Uterus (tissue), 2 donors: ENCODE measurements at regions not wholly inside any gene's neighbourhood (a gene's known extent, or its start where the extent isn't known, plus 50 kb on each side); places are given as distances from the start of the nearest gene placed in this dataset.
"Not testable (repeated sequence)": the region's sequence is repeated elsewhere in the genome, so short reads cannot be mapped to it uniquely, and the experiment has no call there.

ENCODE experiments used
- CTCF ChIP-seq, 4 experiments: fragments of 200-600 bp in 2 of 4; fragments of 450-650 bp in 2 of 4; sonication (generic) in 2 of 4; IDR thresholded peaks; one replicate each; pipeline ENCODE4 v1.5.1; 2016 to 2019; ENCODE audit warnings: antibody characterized with exemption in 4 of 4, mild to moderate bottlenecking in 2 of 4, moderate library complexity in 1 of 4
- POLR2A ChIP-seq, 2 donors: fragments of 450-650 bp; IDR thresholded peaks; one replicate each; pipeline ENCODE4 v1.6.1; 2016; ENCODE audit warnings: antibody characterized with exemption in 2 of 2, mild to moderate bottlenecking in 1 of 2, moderate library complexity in 1 of 2

GRCh38 chr2:113333735-113334134 lies 55.0 kb upstream of the PAX8 start:
- TF ChIP-seq CTCF, POLR2A (IDR thresholded peaks at IDR 0.05): not testable (repeated sequence)
